ENCODE measurements at regions not wholly inside any gene's neighbourhood (a gene's known extent, or its start where the extent isn't known, plus 50 kb on each side); places are given as distances from the start of the nearest gene placed in this dataset.
"Not testable (repeated sequence)": the region's sequence is repeated elsewhere in the genome, so short reads cannot be mapped to it uniquely, and the experiment has no call there.

DNA sequence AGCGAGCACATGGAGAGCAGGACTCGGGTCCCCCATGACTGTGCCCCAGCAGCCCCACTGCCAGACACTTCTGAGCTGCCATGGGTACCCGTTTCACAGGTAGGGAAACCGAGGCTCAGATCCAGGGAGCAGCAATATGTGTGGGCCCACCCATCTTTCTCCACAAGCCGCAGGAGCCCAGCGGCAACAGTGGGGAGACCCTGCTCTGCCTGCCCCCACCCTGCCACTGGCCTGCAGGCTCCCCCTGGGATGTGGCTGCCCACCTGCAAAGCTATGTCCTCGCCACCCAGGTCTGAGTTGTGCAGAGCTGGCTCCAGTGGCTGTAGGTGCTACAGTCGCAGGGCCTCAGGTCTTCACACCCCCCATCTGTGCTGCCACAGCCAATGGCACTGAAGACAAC, 50.6 kb upstream of the C1QTNF9B start:
- no peak for DNase-seq (ENCODE audit: low spot score)

GRCh38 chr13:23949200-23949599, 51.9 kb upstream of the C1QTNF9B start:
- no peak for DNase-seq (ENCODE audit: low spot score)

DNA sequence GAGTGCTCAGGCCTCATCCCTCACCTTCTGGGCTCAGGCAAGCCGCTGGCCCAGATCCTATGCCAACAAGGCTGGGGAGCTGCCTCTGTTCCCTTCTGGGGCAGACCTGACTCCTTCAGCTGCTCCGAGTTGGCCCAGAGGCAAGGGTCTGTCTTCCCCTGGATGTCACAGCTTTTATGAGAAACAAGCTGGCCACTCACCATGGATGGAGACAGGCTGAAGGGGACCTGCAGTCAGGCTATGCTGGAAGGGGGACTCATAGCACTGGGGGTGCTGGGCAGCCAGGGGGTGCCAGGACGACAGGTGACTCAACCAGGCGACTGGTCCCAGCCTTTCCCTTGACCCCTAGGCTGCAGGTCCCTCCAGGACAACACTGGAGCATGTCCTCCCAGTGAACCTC, 52.4 kb upstream of the C1QTNF9B start:
- DNase-seq (ENCODE audit: low spot score), result no peak

- DNase-seq (ENCODE audit: low spot score), result no peak
These were observed 53.6 kb upstream of the C1QTNF9B start for GRCh38 chr13:23950736-23951510.

DNA sequence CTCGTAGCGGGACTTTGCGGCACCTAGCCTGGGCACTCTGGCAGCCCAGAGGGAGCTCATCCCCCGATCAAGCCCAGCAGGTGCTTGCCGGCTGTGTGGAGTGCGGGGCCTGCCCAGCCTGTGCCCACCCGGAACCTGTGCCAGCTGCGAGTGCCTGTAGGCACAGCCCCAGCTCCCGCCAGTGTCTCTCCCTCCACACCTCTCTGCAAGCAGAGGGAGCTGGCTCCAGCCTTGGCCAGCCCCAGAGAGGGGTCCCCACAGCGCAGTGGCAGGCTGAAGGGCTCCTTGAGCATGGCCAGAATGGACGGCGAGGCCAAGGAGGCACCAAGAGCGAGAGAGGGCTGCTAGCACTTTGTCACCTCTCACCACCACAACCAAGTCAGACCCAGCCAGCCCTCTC, 55.5 kb upstream of the C1QTNF9B start:
- no peak for DNase-seq (ENCODE audit: low spot score)

DNA sequence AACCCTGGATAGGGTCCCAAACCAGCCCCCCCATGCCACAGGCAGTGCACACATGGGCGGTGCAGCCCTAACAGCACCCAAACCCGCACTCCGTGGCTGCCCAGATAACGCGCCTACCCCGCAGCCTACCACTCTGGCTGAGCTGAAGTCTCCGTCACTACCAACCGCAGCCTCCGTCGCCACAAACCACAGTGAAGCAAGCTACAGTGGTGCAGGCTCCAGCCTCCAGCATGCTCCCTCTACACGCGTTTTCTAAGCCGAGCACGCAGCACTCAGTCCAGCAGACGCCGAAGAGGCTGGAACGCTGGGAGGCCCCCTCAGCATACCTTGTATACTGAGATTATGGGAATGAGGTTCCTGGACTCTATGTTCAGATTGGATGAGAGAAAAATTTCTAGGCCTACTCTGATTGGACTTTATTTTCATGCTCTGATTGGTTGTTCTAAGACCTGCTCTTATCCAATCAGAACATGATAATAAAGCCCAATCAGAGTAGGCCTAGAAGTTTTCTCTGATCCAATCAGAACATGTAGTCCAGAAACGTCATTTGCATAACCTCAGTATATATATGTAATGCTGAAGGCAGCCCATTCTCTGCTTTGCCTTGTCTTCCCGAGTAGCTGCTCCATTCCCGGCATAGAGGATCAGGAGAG, 56.7 kb upstream of the C1QTNF9B start:
- DNase-seq (ENCODE audit: low spot score), result no peak

DNA sequence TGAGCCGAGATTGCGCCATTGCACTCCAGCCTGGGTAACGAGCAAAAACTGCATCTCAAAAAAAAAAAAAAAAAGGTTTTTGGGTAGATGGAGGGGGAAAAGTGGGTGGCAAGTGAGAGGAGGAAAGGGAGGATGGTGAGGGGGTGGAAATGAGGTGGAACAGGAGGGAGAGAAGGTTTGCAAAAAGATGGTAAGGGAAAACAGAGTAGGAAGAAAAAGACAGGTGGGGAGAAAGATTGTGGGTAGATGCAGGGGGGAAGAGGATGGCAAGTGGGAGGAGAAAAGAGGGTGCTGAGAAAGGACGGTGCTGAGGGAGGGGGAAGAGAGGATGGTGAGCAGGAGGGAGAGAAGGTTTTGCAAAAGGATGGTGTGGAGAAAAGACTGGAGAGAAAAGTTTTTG, 57.8 kb upstream of the C1QTNF9B start:
- DNase-seq (ENCODE audit: low spot score), result no peak

DNA sequence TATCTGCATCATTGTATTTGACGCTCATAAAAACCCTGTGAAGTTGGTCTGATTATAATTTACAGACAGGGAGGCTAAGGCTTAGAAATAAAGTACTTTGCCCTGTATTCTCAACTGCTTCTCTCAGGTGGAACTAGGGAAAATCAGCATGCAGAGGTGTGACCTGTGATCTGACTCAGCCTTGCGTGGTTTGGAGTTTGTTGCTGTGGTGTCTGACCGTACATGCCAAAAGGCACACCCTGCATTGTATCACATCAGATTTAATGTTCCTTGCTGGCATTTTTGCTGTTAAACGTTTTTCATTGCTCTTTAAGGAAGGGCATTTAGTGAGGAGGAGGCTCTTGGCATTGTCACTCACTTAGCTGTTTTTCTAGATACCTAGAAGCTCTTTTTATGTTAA, 58.8 kb upstream of the C1QTNF9B start:
- DNase-seq (ENCODE audit: low spot score), result no peak

DNA sequence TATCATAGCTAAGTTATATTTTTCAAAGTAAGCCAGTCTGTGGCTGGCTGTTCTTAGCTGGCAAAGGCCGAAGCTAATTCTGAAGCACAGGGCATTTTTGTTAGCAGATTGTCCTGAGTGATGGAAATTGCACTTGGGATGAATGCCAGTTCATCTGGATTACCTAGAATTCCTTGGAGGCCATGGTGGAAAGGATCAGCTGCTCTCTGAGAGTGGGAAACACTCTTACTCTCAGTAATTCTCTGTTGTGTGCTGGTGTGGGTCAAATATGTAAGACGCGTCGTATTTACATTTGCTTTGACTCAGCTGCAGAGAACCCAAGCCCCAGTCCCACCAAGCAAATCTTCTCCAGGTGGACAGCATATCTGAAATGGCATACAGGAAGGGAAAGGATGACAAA, 60.7 kb upstream of the C1QTNF9B start:
- no peak for DNase-seq (ENCODE audit: low spot score)

DNA sequence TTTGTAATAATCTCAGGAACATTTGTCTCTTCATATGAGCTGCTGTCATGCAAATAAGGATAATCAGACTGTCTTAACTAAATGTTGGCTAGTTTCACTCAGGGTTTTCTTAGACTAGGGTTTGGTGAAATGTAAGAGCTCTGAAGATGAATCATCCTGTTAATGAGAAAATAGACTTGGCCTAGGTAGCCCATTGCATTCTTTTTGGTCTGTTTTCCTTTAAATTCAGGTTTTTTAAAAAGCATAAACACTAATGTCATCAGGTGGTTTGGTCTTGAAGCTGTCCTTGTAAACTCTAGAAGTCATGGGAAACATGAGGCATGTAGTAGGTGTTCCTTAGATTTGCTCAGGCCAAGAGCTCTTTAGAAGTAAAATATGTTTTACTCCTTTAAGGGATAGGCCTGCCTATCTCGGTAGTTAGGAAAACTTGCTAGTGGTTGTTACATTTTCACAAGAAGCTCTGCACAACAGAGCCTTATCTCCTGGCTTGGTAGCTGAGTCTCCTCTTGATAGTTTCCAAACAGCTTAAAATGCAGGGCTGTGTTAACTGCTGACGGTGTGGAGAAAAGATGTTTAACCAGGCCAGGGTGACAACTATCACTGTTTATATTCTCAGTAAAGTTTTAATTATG, 62.0 kb upstream of the C1QTNF9B start:
- no peak for DNase-seq (ENCODE audit: low spot score)

DNA sequence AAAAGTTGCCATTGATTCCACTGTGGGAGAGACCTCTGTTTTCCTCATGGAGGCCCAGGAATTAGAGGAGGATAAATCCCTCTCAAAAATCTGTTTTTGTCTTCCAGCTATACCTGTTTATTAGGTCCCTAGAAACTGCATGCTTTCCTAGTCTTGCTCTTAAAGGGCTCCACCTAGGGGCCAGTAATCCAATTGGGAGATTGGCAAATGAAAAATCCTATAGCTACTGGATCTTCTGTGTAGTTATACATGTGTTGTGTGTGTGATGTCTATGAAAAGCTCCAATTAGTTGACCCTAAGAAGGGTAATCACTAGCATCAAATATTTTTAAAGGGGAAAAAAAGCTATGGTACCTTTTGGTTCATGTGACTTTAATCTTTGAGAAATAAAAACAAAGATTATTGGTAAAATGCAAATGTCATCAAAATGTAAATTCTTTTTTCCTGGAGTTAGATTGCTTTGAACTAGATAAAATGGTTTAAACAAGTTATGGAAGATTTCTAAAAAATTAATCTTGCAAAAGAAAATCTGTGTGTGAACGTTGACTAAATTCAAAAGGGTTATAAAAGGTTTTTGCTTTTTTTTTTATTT, 63.4 kb upstream of the C1QTNF9B start:
- no peak for DNase-seq (ENCODE audit: low spot score)

- DNase-seq (ENCODE audit: low spot score), result no peak
These were observed 66.1 kb upstream of the C1QTNF9B start for GRCh38 chr13:23963184-23963931.

DNA sequence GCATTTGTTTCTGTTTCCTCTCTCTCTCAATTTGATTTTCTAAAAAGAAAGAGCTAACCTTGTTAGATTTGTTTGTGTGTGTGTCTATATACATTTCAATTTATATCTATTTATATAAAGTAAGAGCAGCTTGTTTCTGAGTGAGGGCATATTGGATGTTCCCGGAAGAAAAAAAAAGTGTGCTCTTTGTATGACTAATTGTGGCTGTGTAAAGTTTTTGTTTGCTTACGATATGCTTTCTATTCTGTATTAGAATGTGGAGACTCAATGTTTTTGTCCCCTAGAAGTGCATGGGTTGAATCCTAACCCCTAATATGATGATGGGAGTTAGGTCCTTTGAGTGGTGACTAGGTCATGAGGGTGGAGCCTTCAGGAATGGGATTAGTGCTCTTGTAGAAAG, 66.6 kb upstream of the C1QTNF9B start:
- DNase-seq (ENCODE audit: low spot score), result no peak

- DNase-seq (ENCODE audit: low spot score), result no peak
These were observed 68.0 kb upstream of the C1QTNF9B start for GRCh38 chr13:23965346-23965745.

- no peak for DNase-seq (ENCODE audit: low spot score)
These were observed 69.0 kb upstream of the C1QTNF9B start for GRCh38 chr13:23966221-23966690.

DNA sequence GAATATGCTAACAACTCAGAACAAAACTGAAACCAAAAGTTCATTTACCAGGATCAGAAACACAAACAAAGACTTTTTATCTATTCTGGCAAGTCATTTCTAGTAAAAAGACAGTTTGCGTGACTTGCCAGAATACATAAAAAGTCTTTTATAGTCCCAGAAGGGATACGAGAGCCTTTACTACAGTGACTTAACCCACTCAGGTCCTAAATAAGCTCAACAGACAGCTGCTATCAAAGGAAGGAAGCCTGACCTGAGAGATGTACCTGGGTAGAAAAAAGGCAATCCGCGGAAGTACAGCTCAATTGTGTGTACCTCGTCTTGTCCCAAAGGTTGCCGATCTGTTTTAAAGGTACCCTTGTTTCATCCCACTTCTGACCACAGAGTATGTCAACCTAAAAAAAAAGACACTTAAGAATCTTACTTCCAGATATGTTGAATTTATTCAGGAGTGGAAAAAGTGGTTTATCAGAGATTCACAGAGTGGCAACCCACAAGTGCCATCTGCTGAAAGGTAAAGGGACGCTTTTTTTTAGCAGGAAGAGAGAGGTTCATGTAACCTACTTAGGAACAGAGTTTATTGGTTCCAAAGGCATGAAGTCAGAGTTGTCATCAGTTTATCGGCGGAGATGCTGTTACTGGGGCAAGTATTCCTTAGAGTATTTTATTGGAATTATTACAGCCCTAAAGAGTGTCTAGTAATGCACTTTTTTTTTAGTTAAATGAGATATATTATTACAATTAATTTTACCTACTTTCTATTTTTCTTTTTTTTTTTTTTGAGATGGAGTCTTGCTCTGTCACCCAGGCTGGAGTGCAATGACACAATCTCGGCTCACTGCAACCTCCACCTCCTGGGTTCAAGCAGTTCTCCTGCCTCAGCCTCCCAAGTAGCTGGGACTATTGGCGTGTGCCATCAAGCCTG, 69.7 kb upstream of the C1QTNF9B start:
- DNase-seq (ENCODE audit: low spot score), result peak; percentile 51

DNA sequence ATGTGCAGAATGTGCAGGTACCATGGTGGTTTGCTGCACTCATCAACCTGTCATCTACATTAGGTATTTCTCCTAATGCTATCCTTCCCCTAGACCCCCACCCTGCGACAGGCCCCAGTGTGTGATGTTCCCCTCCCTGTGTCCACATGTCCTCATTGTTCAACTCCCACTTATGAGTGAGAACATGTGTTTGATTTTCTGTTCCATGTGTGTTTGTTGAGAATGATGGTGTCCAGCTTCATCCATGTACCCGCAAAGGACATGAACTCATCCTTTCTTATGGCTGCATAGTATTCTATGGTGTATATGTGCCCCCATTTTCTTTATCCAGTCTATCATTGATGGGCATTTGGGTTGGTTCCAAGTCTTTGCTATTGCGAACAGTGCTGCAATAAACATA, 70.5 kb upstream of the C1QTNF9B start:
- DNase-seq (ENCODE audit: low spot score), result not testable (repeated sequence)

DNA sequence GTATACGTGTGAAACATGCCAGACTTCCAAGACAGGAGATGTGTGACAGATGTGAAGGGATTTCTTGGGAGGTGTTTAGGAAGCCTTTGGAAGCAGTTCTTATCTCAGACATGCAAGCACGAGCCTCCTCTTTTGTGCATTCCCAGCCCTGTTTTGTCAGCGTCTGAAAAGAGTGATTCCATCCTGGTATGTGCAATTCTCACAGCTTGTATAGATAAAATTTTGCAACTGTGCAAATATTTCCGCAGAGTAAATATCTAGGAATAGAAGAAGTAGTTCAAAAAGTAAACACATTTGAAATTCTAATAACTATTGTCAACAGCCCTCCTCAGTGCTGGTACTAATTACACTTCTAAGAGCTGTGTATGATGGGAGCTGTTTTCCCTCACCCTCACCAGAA, 72.3 kb upstream of the C1QTNF9B start:
- no peak for DNase-seq (ENCODE audit: low spot score)

- DNase-seq (ENCODE audit: low spot score), result peak; percentile 71
These were observed 82.3 kb upstream of the C1QTNF9B start for GRCh38 chr13:23979361-23980159.

GRCh38 chr13:23980160-23980551, 82.9 kb upstream of the C1QTNF9B start:
- peak; percentile 86 for DNase-seq (ENCODE audit: low spot score)
